ENCODE measurements at regions not wholly inside any gene's neighbourhood (a gene's known extent, or its start where the extent isn't known, plus 50 kb on each side); places are given as distances from the start of the nearest gene placed in this dataset.

- no peak for TF ChIP-seq POU2F2 (IDR thresholded peaks at IDR 0.05; ENCODE audit: low read depth, low read length)
- TF ChIP-seq POLR2AphosphoS5 (IDR thresholded peaks at IDR 0.05; ENCODE audit: low read depth, low read length) = no peak
- no peak for TF ChIP-seq TAF1 (IDR thresholded peaks at IDR 0.05; ENCODE audit: low read depth, low read length)
- no peak for TF ChIP-seq POLR2A (IDR thresholded peaks at IDR 0.05; ENCODE audit: low read depth, low read length)
- TF ChIP-seq SPI1 (IDR thresholded peaks at IDR 0.05; ENCODE audit: low read depth, low read length) = no peak
Observed at GRCh38 chr16:80071964-80072456, 468.8 kb upstream of the DYNLRB2 start.
